H9 (cell line): ENCODE measurements at regions not wholly inside any gene's neighbourhood (a gene's known extent, or its start where the extent isn't known, plus 50 kb on each side); places are given as distances from the start of the nearest gene placed in this dataset.

Source experiments
- DNase-seq: peaks from one replicate; pipeline ENCODE4 v3.0.0-alpha.2; 2017
- H2AFZ ChIP-seq: one replicate; pipeline ENCODE4 v1.6.1; 2013; ENCODE audit warnings: mild to moderate bottlenecking, low read length, control low read depth, moderate library complexity
- H2AK5ac ChIP-seq: 2 replicates; pipeline ENCODE4 v1.6.1; 2013; ENCODE audit warnings: low read length, control low read depth, mixed read lengths; ENCODE audit not compliant: insufficient read length
- H2BK120ac ChIP-seq: one replicate; pipeline ENCODE4 v1.6.1; 2013; ENCODE audit warnings: low read depth, mild to moderate bottlenecking, low read length, control low read depth, inconsistent platforms; ENCODE audit not compliant: poor library complexity, severe bottlenecking
- H2BK12ac ChIP-seq: 2 replicates; pipeline ENCODE4 v1.6.1; 2013; ENCODE audit warnings: low read length, control low read depth, mixed read lengths, low read depth; ENCODE audit not compliant: insufficient read length
- H2BK15ac ChIP-seq: 2 replicates; pipeline ENCODE4 v1.6.1; 2013; ENCODE audit warnings: low read depth, low read length, control low read depth
- H2BK20ac ChIP-seq: one replicate; pipeline ENCODE4 v1.6.1; 2013; ENCODE audit warnings: low read depth, mild to moderate bottlenecking, low read length, control low read depth, inconsistent platforms; ENCODE audit not compliant: poor library complexity, severe bottlenecking
- H2BK5ac ChIP-seq: 2 replicates; pipeline ENCODE4 v1.6.1; 2013; ENCODE audit warnings: low read length, control low read depth, mixed read lengths; ENCODE audit not compliant: insufficient read length
- H3K14ac ChIP-seq: 2 replicates; pipeline ENCODE4 v1.6.1; 2013; ENCODE audit warnings: low read length, control low read depth; ENCODE audit not compliant: insufficient read depth
- H3K18ac ChIP-seq: 2 replicates; pipeline ENCODE4 v1.6.1; 2013; ENCODE audit warnings: low read depth, mild to moderate bottlenecking, mixed read lengths, low read length, control low read depth; ENCODE audit not compliant: insufficient read length
- H3K23ac ChIP-seq: 2 replicates; pipeline ENCODE4 v1.6.1; 2013; ENCODE audit warnings: low read length, control low read depth, mixed read lengths, low read depth; ENCODE audit not compliant: insufficient read length
- H3K23me2 ChIP-seq: 2 replicates; pipeline ENCODE4 v1.6.1; 2013; ENCODE audit warnings: low read depth, mild to moderate bottlenecking, mixed read lengths, low read length, control low read depth; ENCODE audit not compliant: insufficient read length, poor library complexity, severe bottlenecking
- H3K27ac ChIP-seq: 2 replicates; pipeline ENCODE4 v1.5.1; 2013; ENCODE audit warnings: low read length, control low read depth, mixed read lengths, low read depth; ENCODE audit not compliant: insufficient read length
- H3K27me3 ChIP-seq: 2 replicates; pipeline ENCODE4 v1.6.1; 2013; ENCODE audit warnings: low read length, control low read depth, inconsistent platforms; ENCODE audit not compliant: insufficient read depth
- H3K4ac ChIP-seq: 2 replicates; pipeline ENCODE4 v1.6.1; 2013; ENCODE audit warnings: low read depth, mild to moderate bottlenecking, control low read depth, inconsistent platforms, low read length, moderate library complexity
- H3K4me1 ChIP-seq: 2 replicates; pipeline ENCODE4 v1.6.1; 2013; ENCODE audit warnings: low read length, control low read depth, inconsistent platforms; ENCODE audit not compliant: insufficient read depth
- H3K4me2 ChIP-seq: 2 replicates; pipeline ENCODE4 v1.6.1; 2013; ENCODE audit warnings: low read length, control low read depth, mixed read lengths; ENCODE audit not compliant: insufficient read length, insufficient read depth
- H3K56ac ChIP-seq: 2 replicates; pipeline ENCODE4 v1.6.1; 2013; ENCODE audit warnings: low read depth, mild to moderate bottlenecking, mixed read lengths, low read length, control low read depth; ENCODE audit not compliant: insufficient read length
- H3K79me1 ChIP-seq: 2 replicates; pipeline ENCODE4 v1.6.1; 2013; ENCODE audit warnings: low read depth, mild to moderate bottlenecking, moderate library complexity, low read length, control low read depth, inconsistent platforms; ENCODE audit not compliant: insufficient read depth, poor library complexity, severe bottlenecking
- H3K79me2 ChIP-seq: 2 replicates; pipeline ENCODE4 v1.6.1; 2013; ENCODE audit warnings: low read length, control low read depth, inconsistent platforms; ENCODE audit not compliant: insufficient read depth
- H3K9ac ChIP-seq: 2 replicates; pipeline ENCODE4 v1.6.1; 2013; ENCODE audit warnings: low read length, control low read depth, mixed read lengths; ENCODE audit not compliant: insufficient read length; ENCODE audit errors: extremely low read depth
- H3K9me3 ChIP-seq: one replicate; pipeline ENCODE4 v1.6.1; 2013; ENCODE audit warnings: low read depth, low read length, inconsistent platforms; ENCODE audit not compliant: control insufficient read depth
- H3T11ph ChIP-seq: one replicate; pipeline ENCODE4 v1.6.1; 2013; ENCODE audit warnings: mild to moderate bottlenecking, low read length, control low read depth, inconsistent platforms
- H4K20me1 ChIP-seq: one replicate; pipeline ENCODE4 v1.6.1; 2013; ENCODE audit not compliant: control insufficient read depth, insufficient read length, insufficient read depth
- H4K5ac ChIP-seq: 2 replicates; pipeline ENCODE4 v1.6.1; 2013; ENCODE audit warnings: low read depth, mild to moderate bottlenecking, mixed read lengths, low read length, control low read depth; ENCODE audit not compliant: insufficient read length
- H4K8ac ChIP-seq: replicated peaks from 2 replicates; pipeline ENCODE4 v1.6.1; 2013; ENCODE audit warnings: low read length, control low read depth, mixed read lengths, low read depth; ENCODE audit not compliant: insufficient read length
- H4K91ac ChIP-seq: 2 replicates; pipeline ENCODE4 v1.6.1; 2013; ENCODE audit warnings: low read depth, mild to moderate bottlenecking, moderate library complexity, mixed read lengths, low read length, control low read depth; ENCODE audit not compliant: insufficient read length
- H3K27ac Mint-ChIP-seq, 3 experiments: 2 replicates in 2 of 3; 3 replicates in 1 of 3; pipeline ENCODE4 v1.8.0; 2020 to 2021; ENCODE audit warnings: mixed read lengths in 3 of 3, mild to moderate bottlenecking in 1 of 3, moderate library complexity in 1 of 3
- H3K27me3 Mint-ChIP-seq: 2 replicates; pipeline ENCODE4 v1.8.0; 2021; ENCODE audit warnings: low read depth, mild to moderate bottlenecking, moderate library complexity, mixed read lengths
- H3K36me3 Mint-ChIP-seq, 3 experiments: 2 replicates in 2 of 3; 3 replicates in 1 of 3; pipeline ENCODE4 v1.8.0; 2020 to 2021; ENCODE audit warnings: low read depth in 3 of 3, mixed read lengths in 3 of 3; ENCODE audit not compliant: insufficient read depth in 1 of 3
- H3K4me1 Mint-ChIP-seq, 2 experiments: 2 replicates each; pipeline ENCODE4 v1.8.0; 2020; ENCODE audit warnings: mixed read lengths in 2 of 2
- H3K4me3 Mint-ChIP-seq, 2 experiments: 2 replicates in 1 of 2; 3 replicates in 1 of 2; pipeline ENCODE4 v1.8.0; 2020 to 2021; ENCODE audit warnings: mild to moderate bottlenecking in 2 of 2, mixed read lengths in 2 of 2, moderate library complexity in 1 of 2
- H3K9me3 Mint-ChIP-seq, 2 experiments: 2 replicates in 1 of 2; 3 replicates in 1 of 2; pipeline ENCODE4 v1.8.0; 2020; ENCODE audit warnings: mild to moderate bottlenecking in 2 of 2, mixed read lengths in 2 of 2, moderate library complexity in 1 of 2
- CTCF ChIP-seq: fragments of 200-600 bp; sonication (generic); conservative IDR thresholded peaks from 3 replicates; pipeline ENCODE4 v1.8.0; 2021; ENCODE audit warnings: antibody characterized with exemption, mild to moderate bottlenecking
- WGBS: extraction: QIAGEN DNeasy Blood & Tissue Kit; methylation state at CpG from one replicate; pipeline ENCODE4 v1.1.7; 2013; ENCODE audit warnings: missing lambda C conversion rate, low lambda C conversion rate, mixed read lengths; ENCODE audit not compliant: insufficient read length; ENCODE audit errors: extremely low coverage; 5-methylcytosine and 5-hydroxymethylcytosine counted together

- Histone ChIP-seq H2BK15ac (no peak overlapping the region), H4K91ac (no peak overlapping the region), H2BK20ac (no peak overlapping the region), H3K23ac (no peak overlapping the region), H3K14ac (no peak overlapping the region), H2AFZ (no peak overlapping the region), H3K4me2 (no peak overlapping the region), H3K27me3 (no peaks in the 10 kb centered on the region), H2BK12ac (no peak overlapping the region), H3K79me1 (no peaks in the 10 kb centered on the region), H3K9me3 (no peaks in the 10 kb centered on the region), H4K5ac (no peak overlapping the region), H2BK5ac (no peak overlapping the region), H4K8ac (no peak overlapping the region), H3K9ac (no peak overlapping the region), H3K4ac (no peak overlapping the region), H3K18ac (no peak overlapping the region), H3T11ph (no peak overlapping the region), H4K20me1 (no peaks in the 10 kb centered on the region), H3K79me2 (no peaks in the 10 kb centered on the region), H2AK5ac (no peak overlapping the region), H3K23me2 (no peaks in the 10 kb centered on the region), H3K27ac (no peak overlapping the region), H2BK120ac (no peak overlapping the region), H3K56ac (no peak overlapping the region), H3K4me1 (no peaks in the 10 kb centered on the region)
- TF ChIP-seq CTCF = no peak
- WGBS = no CpG with 5 or more reads among the region's 8 CpGs
- Mint-ChIP-seq H3K27ac (peak overlapping the region in 1 of 3 experiments; percentile 49; a peak in 1 of 7 replicates), H3K4me1 (peaks cover 31 to 50% of the 10 kb centered on the region in 2 experiments), H3K36me3 (no peaks in the 10 kb centered on the region), H3K27me3 (peaks cover 2% of the 10 kb centered on the region), H3K4me3 (no peak overlapping the region), H3K9me3 (no peaks in the 10 kb centered on the region; a peak in 1 of 5 replicates)
- DNase-seq = no peak
These were observed 173.6 kb downstream of the PHETA1 start for GRCh38 chr12:111195316-111195715.
